SK-MEL-5 (cell line): ENCODE measurements at regions not wholly inside any gene's neighbourhood (a gene's known extent, or its start where the extent isn't known, plus 50 kb on each side); places are given as distances from the start of the nearest gene placed in this dataset.

Source experiments
- DNase-seq: peaks from one replicate; pipeline ENCODE4 v3.0.0-alpha.2; 2016; ENCODE audit warnings: low read depth, low spot score
- in situ Hi-C: cut with HindIII; loops from 2 replicates; pipeline ENCODE4 v1.10.0; 2016; ENCODE audit warnings: low sequenced_read_pairs, high pct_unique_total_duplicates, low pct_unique_long_range_greater_than_20kb

- DNase-seq = no peak
- in situ Hi-C loops = no loop called here
Observed at GRCh38 chr12:31227401-31227981, 98.5 kb downstream of the SINHCAF start.

GRCh38 chr12:31228811-31229792 is 96.8 kb downstream of the SINHCAF start:
- DNase-seq = no peak
- in situ Hi-C loops = no loop called here

- in situ Hi-C loops = no loop called here
- DNase-seq = no peak
Observed at GRCh38 chr12:31230004-31230403, 95.9 kb downstream of the SINHCAF start.
